ENCODE measurements at regions not wholly inside any gene's neighbourhood (a gene's known extent, or its start where the extent isn't known, plus 50 kb on each side); places are given as distances from the start of the nearest gene placed in this dataset.

GRCh38 chr16:60170196-60170595, 1436.1 kb upstream of the GOT2 start:
- no peak for TF ChIP-seq HDAC6 (IDR thresholded peaks at IDR 0.05; ENCODE audit: low read depth, low read length)
- no peak for TF ChIP-seq PHF21A (CRISPR knock-in tag; IDR thresholded peaks at IDR 0.05)
- no peak for TF ChIP-seq ZNF24 (IDR thresholded peaks at IDR 0.05)
- no peak for TF ChIP-seq ZNF550 (CRISPR knock-in tag; IDR thresholded peaks at IDR 0.05; ENCODE audit: borderline replicate concordance)
- TF ChIP-seq SNAI1 (CRISPR knock-in tag; IDR thresholded peaks at IDR 0.05; ENCODE audit: borderline replicate concordance), result no peak
- TF ChIP-seq TBX3 (IDR thresholded peaks at IDR 0.05; ENCODE audit: borderline replicate concordance), result no peak
- no peak for TF ChIP-seq FLYWCH1 (CRISPR knock-in tag; IDR thresholded peaks at IDR 0.05)
- TF ChIP-seq ZC3H13 (CRISPR knock-in tag; IDR thresholded peaks at IDR 0.05), result no peak
- no peak for TF ChIP-seq ZMYM4 (CRISPR knock-in tag; IDR thresholded peaks at IDR 0.05)
- TF ChIP-seq ZNF350 (CRISPR knock-in tag; IDR thresholded peaks at IDR 0.05; ENCODE audit: borderline replicate concordance, low read depth), result no peak
- TF ChIP-seq ZNF280D (CRISPR knock-in tag; IDR thresholded peaks at IDR 0.05), result no peak
- no peak for TF ChIP-seq FOXJ3 (CRISPR knock-in tag; IDR thresholded peaks at IDR 0.05; ENCODE audit: borderline replicate concordance)
- no peak for TF ChIP-seq ZFP62 (CRISPR knock-in tag; IDR thresholded peaks at IDR 0.05)
- no peak for TF ChIP-seq SRY (CRISPR knock-in tag; IDR thresholded peaks at IDR 0.05)
- no peak for TF ChIP-seq SALL2 (CRISPR knock-in tag; IDR thresholded peaks at IDR 0.05)
- no peak for TF ChIP-seq HNF4G (IDR thresholded peaks at IDR 0.05; ENCODE audit: borderline replicate concordance, low read depth, low read length)
- TF ChIP-seq HNF4G (CRISPR knock-in tag; IDR thresholded peaks at IDR 0.05; ENCODE audit: borderline replicate concordance, low read depth), result no peak
- intact Hi-C loops (cut with micrococcal nuclease; ENCODE audit: unreplicated experiment), result no loop called here
- no TSS peak for BruUV-seq (replicated peaks)

More at GRCh38 chr16:60170196-60170595, 1436.1 kb upstream of the GOT2 start:
- H3K4me1 ChIP-seq (ENCODE audit: insufficient read depth, low read length), result no peaks in the 10 kb centered on the region
- H4K20me1 ChIP-seq (ENCODE audit: insufficient read depth, low read length), result no peaks in the 10 kb centered on the region
- H3K4me2 ChIP-seq (ENCODE audit: low read depth, low read length), result no peak overlapping the region
- ATAC-seq, result no peak
- no peak overlapping the region for H3K9ac ChIP-seq (ENCODE audit: insufficient read depth, low read depth, low read length)
- FAIRE-seq, result no peak
- no peak overlapping the region for H3K27ac ChIP-seq (ENCODE audit: extremely low read length, insufficient read depth, low read length)
- peaks cover 60% of the 10 kb centered on the region for H3K9me3 ChIP-seq (ENCODE audit: low read length)
- no peak overlapping the region for H3K4me3 ChIP-seq (replicated peaks in 1 of 3; ENCODE audit: insufficient read depth in 1 of 3, low read depth in 2 of 3, low read length in 3 of 3)
- POLR2A ChIA-PET, result no interaction called here
- no peaks in the 10 kb centered on the region for H3K79me2 ChIP-seq (ENCODE audit: insufficient read depth, low read length)
- H3K27me3 ChIP-seq (ENCODE audit: control insufficient read depth in 1 of 2, insufficient read depth in 2 of 2, low read length in 2 of 2), result no peaks in the 10 kb centered on the region
- no peak overlapping the region for H2AFZ ChIP-seq (ENCODE audit: low read length)
- no peak for DNase-seq (ENCODE audit: low spot score)
- in situ Hi-C loops (cut with HindIII; ENCODE audit: extremely low pct_ligation_motif_present, low pct_unique_long_range_greater_than_20kb), result no loop called here
- 33% methylated on average over 3 of the region's 3 CpGs for WGBS (ENCODE audit: low lambda C conversion rate)
- H3K36me3 ChIP-seq (replicated peaks in 1 of 2; ENCODE audit: control insufficient read depth in 1 of 2, insufficient read depth in 2 of 2, low read length in 2 of 2), result no peaks in the 10 kb centered on the region
- CTCF ChIA-PET (ENCODE audit: low intra/inter-chr PET ratio, low total read pairs), result no interaction called here

Measured in HepG2 (cell line).